Glutamatergic neuron (in vitro differentiated cells): ENCODE measurements at regions not wholly inside any gene's neighbourhood (a gene's known extent, or its start where the extent isn't known, plus 50 kb on each side); places are given as distances from the start of the nearest gene placed in this dataset.

Experiments used
- DNase-seq: peaks from one replicate; pipeline ENCODE4 v3.0.0; 2022
- H3K27ac Mint-ChIP-seq: one replicate; pipeline ENCODE4 v1.8.0; 2020; ENCODE audit warnings: mild to moderate bottlenecking, mixed read lengths, inconsistent platforms; ENCODE audit not compliant: unreplicated experiment
- H3K27me3 Mint-ChIP-seq: one replicate; pipeline ENCODE4 v1.8.0; 2020; ENCODE audit warnings: mild to moderate bottlenecking, moderate library complexity, mixed read lengths, inconsistent platforms; ENCODE audit not compliant: unreplicated experiment
- H3K36me3 Mint-ChIP-seq: one replicate; pipeline ENCODE4 v1.8.0; 2020; ENCODE audit warnings: mild to moderate bottlenecking, mixed read lengths, inconsistent platforms; ENCODE audit not compliant: unreplicated experiment
- H3K4me1 Mint-ChIP-seq: one replicate; pipeline ENCODE4 v1.8.0; 2020; ENCODE audit warnings: mild to moderate bottlenecking, low read depth, mixed read lengths, inconsistent platforms; ENCODE audit not compliant: unreplicated experiment
- H3K4me3 Mint-ChIP-seq: one replicate; pipeline ENCODE4 v1.8.0; 2020; ENCODE audit warnings: mild to moderate bottlenecking, mixed read lengths, inconsistent platforms; ENCODE audit not compliant: unreplicated experiment
- H3K9me3 Mint-ChIP-seq: one replicate; pipeline ENCODE4 v1.8.0; 2020; ENCODE audit warnings: mild to moderate bottlenecking, moderate library complexity, mixed read lengths, inconsistent platforms; ENCODE audit not compliant: unreplicated experiment
- TF ChIP-seq, protein P1 (sequence below): fragments of 200-600 bp; sonication (generic); IDR thresholded peaks from one replicate; pipeline ENCODE4 v1.5.0; 2021; ENCODE audit not compliant: partially characterized antibody, unreplicated experiment

- TF ChIP-seq, protein P1, sequence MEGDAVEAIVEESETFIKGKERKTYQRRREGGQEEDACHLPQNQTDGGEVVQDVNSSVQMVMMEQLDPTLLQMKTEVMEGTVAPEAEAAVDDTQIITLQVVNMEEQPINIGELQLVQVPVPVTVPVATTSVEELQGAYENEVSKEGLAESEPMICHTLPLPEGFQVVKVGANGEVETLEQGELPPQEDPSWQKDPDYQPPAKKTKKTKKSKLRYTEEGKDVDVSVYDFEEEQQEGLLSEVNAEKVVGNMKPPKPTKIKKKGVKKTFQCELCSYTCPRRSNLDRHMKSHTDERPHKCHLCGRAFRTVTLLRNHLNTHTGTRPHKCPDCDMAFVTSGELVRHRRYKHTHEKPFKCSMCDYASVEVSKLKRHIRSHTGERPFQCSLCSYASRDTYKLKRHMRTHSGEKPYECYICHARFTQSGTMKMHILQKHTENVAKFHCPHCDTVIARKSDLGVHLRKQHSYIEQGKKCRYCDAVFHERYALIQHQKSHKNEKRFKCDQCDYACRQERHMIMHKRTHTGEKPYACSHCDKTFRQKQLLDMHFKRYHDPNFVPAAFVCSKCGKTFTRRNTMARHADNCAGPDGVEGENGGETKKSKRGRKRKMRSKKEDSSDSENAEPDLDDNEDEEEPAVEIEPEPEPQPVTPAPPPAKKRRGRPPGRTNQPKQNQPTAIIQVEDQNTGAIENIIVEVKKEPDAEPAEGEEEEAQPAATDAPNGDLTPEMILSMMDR, result no peak
- H3K27ac Mint-ChIP-seq, result no peak overlapping the region
- no peaks in the 10 kb centered on the region for H3K36me3 Mint-ChIP-seq
- no peak overlapping the region for H3K4me3 Mint-ChIP-seq
- H3K9me3 Mint-ChIP-seq, result no peaks in the 10 kb centered on the region
- DNase-seq, result no peak
- H3K27me3 Mint-ChIP-seq, result no peaks in the 10 kb centered on the region
- no peaks in the 10 kb centered on the region for H3K4me1 Mint-ChIP-seq
These were observed 243.1 kb downstream of the INHBA start for GRCh38 chr7:41459623-41460261.

DNA sequence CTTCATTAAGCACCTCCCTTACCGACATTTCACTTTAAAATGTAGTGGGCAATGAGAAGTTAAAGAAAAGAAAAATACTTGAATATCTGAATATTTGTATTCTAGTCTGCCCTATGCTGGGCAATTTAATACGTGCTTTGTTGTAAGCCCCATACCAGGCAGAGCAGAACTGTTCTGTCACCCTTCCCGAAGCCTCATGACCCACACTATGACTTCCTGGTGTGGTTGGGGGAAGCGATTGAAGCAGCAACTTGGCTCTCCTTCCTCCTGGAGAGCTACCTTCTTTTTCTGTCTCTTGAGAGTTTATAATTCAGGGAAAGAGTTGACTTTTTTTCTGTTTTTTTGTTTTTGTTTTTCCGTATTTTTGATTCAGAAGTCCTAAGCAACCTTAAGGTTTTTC lies 243.7 kb downstream of the INHBA start:
- DNase-seq, result no peak
- Mint-ChIP-seq H3K27ac (no peak overlapping the region), H3K27me3 (no peaks in the 10 kb centered on the region), H3K9me3 (no peaks in the 10 kb centered on the region), H3K36me3 (no peaks in the 10 kb centered on the region), H3K4me1 (no peaks in the 10 kb centered on the region), H3K4me3 (no peak overlapping the region)
- TF ChIP-seq, protein P1, result no peak

DNA sequence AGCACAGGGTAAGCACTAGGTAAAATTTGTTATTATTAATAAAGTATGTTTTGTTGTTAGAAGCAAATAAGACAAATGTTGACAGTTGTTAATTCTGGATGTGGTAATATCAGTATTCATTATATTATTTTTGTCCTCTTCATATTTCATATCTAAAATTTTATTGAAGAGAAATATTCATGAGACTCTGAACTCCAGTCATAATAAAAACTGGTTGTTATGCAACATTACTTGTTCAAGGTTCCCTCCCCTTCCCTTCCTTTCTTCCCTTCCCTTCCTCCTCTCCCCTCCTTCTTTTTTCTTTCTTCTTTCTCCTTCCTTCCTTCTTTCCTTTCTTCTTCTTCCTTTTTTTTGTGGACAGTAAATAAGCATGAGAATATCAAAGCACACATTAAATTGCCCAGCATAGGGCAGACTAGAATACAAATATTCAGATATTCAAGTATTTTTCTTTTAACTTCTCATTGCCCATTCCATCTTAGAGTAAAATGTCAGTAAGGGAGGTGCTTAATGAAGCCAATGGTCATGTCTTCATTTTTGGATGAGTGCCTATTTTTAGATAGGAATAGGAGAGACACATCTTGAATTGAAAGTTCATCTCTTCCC lies 245.0 kb downstream of the INHBA start:
- no peaks in the 10 kb centered on the region for H3K9me3 Mint-ChIP-seq
- H3K4me3 Mint-ChIP-seq, result no peak overlapping the region
- TF ChIP-seq, protein P1, result no peak
- H3K36me3 Mint-ChIP-seq, result no peaks in the 10 kb centered on the region
- no peak for DNase-seq
- no peaks in the 10 kb centered on the region for H3K4me1 Mint-ChIP-seq
- H3K27ac Mint-ChIP-seq, result no peak overlapping the region
- H3K27me3 Mint-ChIP-seq, result no peaks in the 10 kb centered on the region

- Mint-ChIP-seq H3K9me3 (no peaks in the 10 kb centered on the region), H3K4me3 (no peak overlapping the region), H3K27me3 (no peaks in the 10 kb centered on the region), H3K36me3 (no peaks in the 10 kb centered on the region), H3K4me1 (no peaks in the 10 kb centered on the region), H3K27ac (no peak overlapping the region)
- TF ChIP-seq, protein P1, result no peak
- no peak for DNase-seq
These were observed 251.1 kb downstream of the INHBA start for GRCh38 chr7:41451826-41452225.

DNA sequence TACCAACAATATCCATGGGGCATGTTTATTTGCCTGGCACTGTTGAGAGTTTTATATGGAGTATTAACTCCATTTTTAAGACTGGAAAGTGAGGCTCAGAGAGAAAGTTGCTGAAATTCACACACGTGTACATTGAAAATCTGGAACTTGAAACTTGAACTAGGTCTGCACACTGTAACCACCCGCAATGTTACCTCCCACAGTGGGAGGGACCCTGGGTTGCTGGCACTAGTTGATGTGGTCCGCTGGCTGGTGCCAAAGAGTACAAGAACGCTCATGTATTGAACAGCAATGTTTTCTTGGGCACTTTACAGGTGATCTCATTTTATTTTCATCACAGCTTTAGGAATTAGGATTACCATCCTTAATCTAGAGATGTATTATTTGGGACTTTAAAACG lies 253.2 kb downstream of the INHBA start:
- H3K9me3 Mint-ChIP-seq, result no peaks in the 10 kb centered on the region
- TF ChIP-seq, protein P1, result no peak

More for the DNA sequence above, 253.2 kb downstream of the INHBA start:
- Mint-ChIP-seq H3K4me3 (no peak overlapping the region), H3K4me1 (no peaks in the 10 kb centered on the region), H3K27me3 (no peaks in the 10 kb centered on the region), H3K36me3 (no peaks in the 10 kb centered on the region), H3K27ac (no peak overlapping the region)
- no peak for DNase-seq
